ENCODE measurements at regions not wholly inside any gene's neighbourhood (a gene's known extent, or its start where the extent isn't known, plus 50 kb on each side); places are given as distances from the start of the nearest gene placed in this dataset.

GRCh38 chr2:150389447-150389846, 98.0 kb downstream of the RND3 start:
- ChIA-PET POLR2A (no interaction called here), CTCF (ENCODE audit: low intra/inter-chr PET ratio) (no interaction called here)
- FAIRE-seq = no peak
- intact Hi-C loops (cut with micrococcal nuclease) = no loop called here
- no peak overlapping the region for H2AFZ ChIP-seq (ENCODE audit: low read depth, low read length)
- no peak overlapping the region for H3K4me2 ChIP-seq (ENCODE audit: insufficient read depth, low read length)
- in situ Hi-C loops (cut with MboI) = no loop called here
- H3K27ac ChIP-seq (ENCODE audit: extremely low read depth, low read depth, low read length) = no peak overlapping the region
- H3K4me3 ChIP-seq = no peak overlapping the region
- no peak overlapping the region for H3K9ac ChIP-seq (ENCODE audit: insufficient read depth in 1 of 2, low read depth in 2 of 2, low read length in 2 of 2)
- BruUV-seq (replicated peaks) = no TSS peak
- H3K9me1 ChIP-seq (ENCODE audit: control insufficient read depth, insufficient read depth, low read length) = no peaks in the 10 kb centered on the region
- 3% methylated on average over 2 of the region's 2 CpGs for WGBS (ENCODE audit: insufficient coverage, low coverage, missing lambda C conversion rate)
- H3K79me2 ChIP-seq (ENCODE audit: control insufficient read depth, insufficient read depth, low read length) = no peaks in the 10 kb centered on the region
- no peaks in the 10 kb centered on the region for H3K36me3 ChIP-seq (ENCODE audit: control insufficient read depth, insufficient read depth, low read length)
- no peaks in the 10 kb centered on the region for H3K4me1 ChIP-seq (replicated peaks in 1 of 2; ENCODE audit: control insufficient read depth in 2 of 2, insufficient read depth in 2 of 2, low read length in 2 of 2)
- peaks cover 3% of the 10 kb centered on the region; the same call in 1 of the 2 replicates for H3K9me3 ChIP-seq (replicated peaks; ENCODE audit: control insufficient read depth, insufficient read depth, low read depth, low read length)
- no peaks in the 10 kb centered on the region for H4K20me1 ChIP-seq (replicated peaks; ENCODE audit: control insufficient read depth, insufficient read depth, low read length)
- H3K27me3 ChIP-seq (ENCODE audit: control insufficient read depth in 2 of 2, insufficient read depth in 2 of 2, low read length in 2 of 2) = no peaks in the 10 kb centered on the region
- TF ChIP-seq SRF (CRISPR knock-in tag; IDR thresholded peaks at IDR 0.05) (no peak), ARNT (IDR thresholded peaks at IDR 0.05) (no peak), NONO (IDR thresholded peaks at IDR 0.05; ENCODE audit: low read depth in 2 of 2, low read length in 1 of 2) (no peak), NUFIP1 (IDR thresholded peaks at IDR 0.05; ENCODE audit: partially characterized antibody) (no peak), ZNF511 (CRISPR knock-in tag; IDR thresholded peaks at IDR 0.05) (no peak), ZNF778 (CRISPR knock-in tag; IDR thresholded peaks at IDR 0.05) (no peak), C11orf30 (IDR thresholded peaks at IDR 0.05; ENCODE audit: low read depth) (no peak), STAT5B (CRISPR knock-in tag; IDR thresholded peaks at IDR 0.05) (no peak), LARP7 (IDR thresholded peaks at IDR 0.05) (no peak), SMARCA4 (IDR thresholded peaks at IDR 0.05) (no peak), ELF1 (tag; IDR thresholded peaks at IDR 0.05) (no peak), ZNF354B (CRISPR knock-in tag; IDR thresholded peaks at IDR 0.05) (no peak)
- ATAC-seq = no peak
- DNase-seq (ENCODE audit: extremely low read depth in 1 of 4, low spot score in 3 of 4) = no peak

Data from K562 (cell line).